Hematopoietic multipotent progenitor cell treated with erythropoietin and hydrocortisone succinate and interleukin-3 and kit ligand, for 8 days (in vitro differentiated cells): ENCODE measurements at regions not wholly inside any gene's neighbourhood (a gene's known extent, or its start where the extent isn't known, plus 50 kb on each side); places are given as distances from the start of the nearest gene placed in this dataset.
"Not testable (repeated sequence)": the region's sequence is repeated elsewhere in the genome, so short reads cannot be mapped to it uniquely, and the experiment has no call there.

ENCODE experiments used
- DNase-seq: peaks from one replicate; pipeline ENCODE4 v3.0.0-alpha.2; 2015

GRCh38 chrX:10469-11458 lies 270.4 kb upstream of the PLCXD1 start:
- DNase-seq = not testable (repeated sequence)

- not testable (repeated sequence) for DNase-seq
Measured at GRCh38 chrX:13821-14443, 267.2 kb upstream of the PLCXD1 start.

- DNase-seq = not testable (repeated sequence)
Measured at GRCh38 chrX:14452-14851, 266.7 kb upstream of the PLCXD1 start.

GRCh38 chrX:18768-19454 lies 262.3 kb upstream of the PLCXD1 start:
- not testable (repeated sequence) for DNase-seq

- DNase-seq = not testable (repeated sequence)
Measured at GRCh38 chrX:19455-19827, 261.7 kb upstream of the PLCXD1 start.

- peak; percentile 4 for DNase-seq
Measured at GRCh38 chrX:19912-20571, 261.1 kb upstream of the PLCXD1 start.

- not testable (repeated sequence) for DNase-seq
Measured at GRCh38 chrX:24139-24538, 257.0 kb upstream of the PLCXD1 start.
